Forelimb muscle (tissue), 1 donor: ENCODE measurements at regions not wholly inside any gene's neighbourhood (a gene's known extent, or its start where the extent isn't known, plus 50 kb on each side); places are given as distances from the start of the nearest gene placed in this dataset.
"Not testable (repeated sequence)": the region's sequence is repeated elsewhere in the genome, so short reads cannot be mapped to it uniquely, and the experiment has no call there.

Source experiments
- DNase-seq: peaks from one replicate; pipeline ENCODE4 v3.0.0-alpha.2; 2013; ENCODE audit warnings: low read depth

DNA sequence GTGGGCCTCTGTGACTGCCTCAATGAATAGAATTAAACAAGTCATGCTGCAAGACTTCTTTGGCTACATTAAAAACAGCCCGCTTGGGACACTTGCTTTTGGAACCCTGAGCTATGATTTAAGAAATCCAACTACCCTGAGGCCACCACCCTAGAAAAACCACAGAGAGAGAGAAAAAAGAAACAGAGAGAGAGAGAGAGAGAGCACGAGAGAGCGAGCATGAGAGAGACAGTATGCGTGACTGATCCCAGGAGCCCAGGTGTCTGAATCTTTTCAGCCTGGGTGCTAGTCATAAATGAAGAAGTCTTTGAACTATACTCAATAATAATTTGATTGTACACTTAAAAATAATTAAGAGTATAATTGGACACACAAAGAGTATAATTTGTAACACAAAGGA is 123.1 kb upstream of the FREM1 start:
- DNase-seq, result no peak

DNA sequence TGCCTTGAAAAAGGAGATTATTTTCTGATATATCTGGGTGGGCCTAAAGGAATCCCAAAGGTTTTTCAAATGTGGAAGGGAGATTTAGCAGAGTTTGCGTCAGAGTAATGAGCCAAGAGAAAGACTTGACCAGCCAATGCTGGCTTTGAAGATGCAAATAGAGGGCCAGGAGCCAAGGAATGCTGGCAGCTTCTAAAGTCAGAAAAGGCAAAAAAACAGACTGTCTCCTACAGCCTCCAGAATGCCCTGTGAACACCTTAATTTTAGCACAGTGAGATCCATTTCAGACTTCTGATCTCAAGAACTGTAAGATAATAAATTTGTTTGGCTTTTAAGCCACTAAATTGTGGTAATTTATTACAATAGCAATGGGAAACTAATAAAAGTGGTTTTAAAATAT is 122.6 kb upstream of the FREM1 start:
- DNase-seq, result no peak

DNA sequence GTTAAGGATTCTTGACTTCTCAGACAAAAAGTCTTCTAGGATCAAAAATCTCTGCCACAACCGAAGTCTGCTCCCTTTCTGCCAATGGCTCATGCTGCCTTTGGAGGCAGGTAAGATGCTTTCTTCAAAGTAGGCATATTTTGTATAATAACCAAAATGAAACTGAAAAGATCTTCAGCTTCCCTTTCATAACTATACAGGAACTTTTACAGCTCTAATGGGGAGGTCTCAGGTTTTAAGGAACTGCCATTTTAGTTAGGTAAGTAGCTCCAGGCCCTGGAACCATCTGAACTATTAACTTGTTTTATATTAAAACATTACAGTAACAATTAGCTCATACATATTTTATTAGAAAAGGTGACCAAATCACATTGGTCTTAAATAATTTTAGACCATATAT is 110.9 kb upstream of the FREM1 start:
- no peak for DNase-seq

DNA sequence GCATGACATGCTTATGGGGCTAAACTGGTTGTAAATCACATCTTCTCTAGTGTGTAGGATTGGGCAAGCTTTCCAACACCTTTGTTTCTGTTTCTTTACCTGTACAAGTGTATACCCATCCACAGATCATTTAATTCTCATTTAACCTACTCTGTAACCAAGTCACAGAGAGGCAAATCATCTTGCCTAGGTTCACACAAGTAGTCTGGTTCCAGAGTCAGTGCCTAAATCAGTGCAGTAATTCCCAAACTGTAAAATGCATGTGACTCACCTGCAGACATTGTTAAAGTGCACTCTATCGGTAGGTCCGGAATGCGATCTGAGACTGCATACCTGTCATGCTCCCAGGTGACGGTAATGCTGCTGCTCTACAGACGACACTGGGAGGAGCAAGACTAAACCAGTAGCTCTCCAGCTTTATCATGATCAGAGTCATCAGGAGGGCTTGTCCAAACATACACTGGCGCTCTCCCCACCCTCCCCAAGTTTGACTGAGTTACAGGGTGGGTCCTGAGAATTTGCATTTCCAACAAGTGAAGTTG is 107.9 kb upstream of the FREM1 start:
- no peak for DNase-seq

DNA sequence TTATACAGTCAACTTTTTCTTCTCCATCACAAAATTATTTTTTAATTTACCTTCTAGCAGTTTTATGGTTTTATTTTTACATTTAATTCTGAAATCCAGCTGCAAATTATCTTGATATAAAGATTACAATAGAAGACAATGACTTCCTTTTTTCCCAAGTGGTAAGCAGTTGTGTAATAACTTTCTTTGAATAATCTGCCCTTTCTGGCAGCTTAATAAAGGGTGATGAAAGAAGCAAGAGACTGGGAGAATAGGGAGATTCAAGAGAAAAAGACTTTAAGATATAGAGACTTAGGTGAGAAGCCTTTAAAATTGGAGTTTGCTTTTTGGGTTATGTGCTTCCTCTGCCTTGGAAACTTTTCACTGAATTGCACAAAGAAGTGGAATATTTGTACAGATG is 100.4 kb upstream of the FREM1 start:
- no peak for DNase-seq

DNA sequence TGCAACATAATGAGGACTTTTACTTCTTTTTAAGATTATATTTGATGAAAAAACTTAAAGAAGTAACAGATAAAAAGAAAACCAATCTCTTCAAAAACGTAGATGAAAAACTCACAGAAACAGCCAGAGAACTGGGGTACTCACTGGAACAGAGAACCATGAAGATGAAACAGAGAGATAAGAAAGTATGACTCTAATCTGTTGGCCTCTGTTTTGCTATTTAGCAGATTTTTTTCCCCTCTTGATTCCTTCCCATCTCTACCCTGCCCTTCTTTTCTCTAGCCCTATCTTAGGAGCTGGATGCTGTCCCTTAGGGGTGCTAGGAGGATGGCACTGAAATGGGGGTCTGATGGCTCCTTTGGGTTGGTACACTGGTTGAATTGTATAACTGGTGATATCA is 97.5 kb upstream of the FREM1 start:
- no peak for DNase-seq

DNA sequence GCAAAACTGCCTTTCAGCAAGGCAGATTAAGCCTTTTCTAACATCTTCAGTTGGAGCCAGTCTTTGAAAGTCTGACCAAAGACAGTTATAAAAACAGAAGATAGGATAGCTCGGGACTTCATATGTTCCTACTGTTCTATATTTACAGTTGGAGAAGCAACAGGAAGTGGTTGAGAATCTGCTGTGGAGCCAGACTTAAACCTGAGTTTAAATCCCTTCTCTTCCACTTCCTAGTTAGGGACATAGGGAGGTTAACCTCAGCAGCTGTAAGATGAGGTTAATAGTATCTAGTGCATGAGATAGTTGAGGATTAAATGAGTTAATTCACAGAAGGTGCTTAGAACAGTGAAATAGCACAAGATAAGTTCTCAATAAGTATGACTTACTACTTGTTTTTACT is 84.5 kb upstream of the FREM1 start:
- no peak for DNase-seq

DNA sequence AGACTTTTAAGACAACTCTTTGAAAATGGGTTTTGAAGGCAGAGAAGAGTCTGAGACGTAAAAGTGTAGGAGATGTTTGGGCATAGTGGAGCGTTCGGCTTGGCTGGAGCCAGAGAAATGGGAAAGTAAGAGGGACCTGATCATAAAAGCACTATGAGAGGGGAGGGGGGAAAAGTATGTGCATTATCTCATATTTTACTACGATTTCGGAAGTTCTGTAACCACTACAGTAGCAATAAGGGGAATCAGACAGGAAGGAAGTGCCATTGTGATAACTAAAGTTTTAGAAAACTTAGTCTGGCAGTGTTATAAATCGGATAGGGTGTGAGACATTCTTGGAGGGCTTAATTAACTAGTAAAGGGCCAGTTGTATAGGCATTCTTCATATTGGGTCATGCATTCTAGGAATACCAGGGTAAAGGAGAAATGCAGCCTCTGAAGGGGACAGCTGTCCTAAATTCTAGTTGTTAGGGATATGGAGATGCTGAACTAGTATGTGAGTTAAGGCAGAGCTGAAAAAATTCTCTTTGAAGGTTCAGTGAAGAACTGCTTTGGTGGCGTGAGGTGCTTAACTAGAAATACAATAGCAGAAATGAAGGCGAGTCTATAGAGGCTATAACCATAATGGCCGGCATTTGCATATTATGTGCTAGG is 83.8 kb upstream of the FREM1 start:
- DNase-seq, result no peak

DNA sequence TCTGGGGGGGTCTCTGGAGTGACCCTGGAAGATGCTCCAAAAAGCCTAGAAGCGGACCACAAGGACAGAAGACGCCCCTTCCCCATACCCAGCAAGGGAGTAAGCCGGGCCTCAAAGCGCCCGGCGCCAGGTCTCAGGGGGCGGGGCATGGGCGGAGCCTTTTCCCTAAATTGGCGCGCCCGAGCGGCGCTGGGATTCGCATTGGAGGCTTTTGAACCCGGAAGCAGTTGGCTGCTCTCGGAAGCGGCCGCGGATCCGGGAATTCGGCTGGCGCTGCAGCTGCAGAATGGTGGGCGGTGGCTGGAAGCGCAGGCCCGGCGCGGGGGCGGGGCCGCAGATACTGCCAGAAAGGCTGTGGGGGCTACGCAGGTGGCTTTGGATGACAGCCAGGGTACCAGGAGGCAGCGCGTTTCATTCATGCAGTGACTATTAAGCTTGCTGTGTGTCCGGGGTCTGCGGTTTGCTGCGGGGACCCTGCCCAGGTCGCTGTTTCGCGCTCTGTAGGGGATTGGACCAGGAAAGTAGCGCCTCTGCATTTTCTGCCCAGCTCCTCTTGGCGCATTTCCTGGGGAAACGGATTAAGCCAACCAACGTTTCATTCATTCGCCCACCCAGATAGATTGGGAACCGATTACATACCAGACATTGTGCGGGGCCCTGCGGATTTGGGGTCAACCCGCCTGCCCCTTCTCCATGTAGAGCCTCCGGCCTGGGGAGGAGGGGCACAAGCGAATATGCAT is 83.0 kb upstream of the FREM1 start:
- peak; percentile 70 for DNase-seq

DNA sequence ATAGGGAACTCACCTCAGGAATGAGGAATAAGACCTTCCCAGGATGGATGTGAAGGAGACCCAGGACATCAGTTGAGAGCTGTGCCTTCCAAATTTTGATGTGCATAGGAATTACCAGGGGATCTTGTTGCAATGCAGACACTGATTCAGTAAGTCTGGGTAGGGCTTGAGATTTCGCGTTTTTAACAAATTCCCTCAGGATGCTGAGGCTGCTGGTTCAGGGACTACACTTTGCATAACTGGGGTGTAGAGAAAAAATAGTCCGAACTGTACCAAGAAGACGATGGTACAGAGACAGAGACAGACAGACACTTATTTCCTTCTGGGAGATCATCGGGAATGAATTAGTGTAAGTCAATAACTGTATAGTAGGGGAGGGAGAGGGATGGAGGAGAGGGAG is 82.3 kb upstream of the FREM1 start:
- DNase-seq, result no peak

DNA sequence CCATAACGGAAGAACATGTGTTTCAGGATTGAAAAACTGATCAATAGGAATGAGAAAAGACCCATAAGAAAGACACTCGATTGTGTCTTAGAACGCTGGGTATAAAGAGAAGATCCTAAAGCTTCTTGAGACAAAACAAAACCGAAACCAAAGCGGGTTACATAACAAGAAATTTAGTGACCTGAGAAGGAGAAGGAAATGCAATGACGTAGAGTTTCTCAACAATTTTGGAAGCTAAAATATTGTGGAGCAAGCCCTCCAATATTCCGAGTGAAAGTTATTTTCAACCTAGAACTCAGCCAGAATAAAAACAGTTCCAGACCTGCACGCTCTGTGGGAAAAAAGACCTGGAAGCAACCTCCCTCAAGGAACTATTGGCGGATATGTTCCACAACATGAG is 81.9 kb upstream of the FREM1 start:
- no peak for DNase-seq

DNA sequence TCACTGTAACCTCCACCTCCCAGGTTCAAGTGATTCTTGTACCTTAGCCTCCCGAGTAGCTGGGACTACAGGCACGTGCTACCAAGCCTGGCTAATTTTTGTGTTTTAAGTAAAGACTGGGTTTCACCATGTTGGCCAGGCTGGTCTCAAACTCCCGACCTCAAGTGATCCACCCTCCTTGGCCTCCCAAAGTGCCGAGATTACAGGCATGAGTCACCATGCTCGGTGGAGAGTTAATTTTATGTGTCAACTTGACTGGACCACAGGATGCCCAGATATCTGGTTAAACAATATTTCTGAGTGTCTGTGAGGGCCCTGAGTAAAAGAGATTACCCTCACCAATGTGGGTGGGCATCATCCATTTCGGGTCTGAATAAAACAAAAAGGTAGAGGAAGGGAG is 80.4 kb upstream of the FREM1 start:
- not testable (repeated sequence) for DNase-seq

DNA sequence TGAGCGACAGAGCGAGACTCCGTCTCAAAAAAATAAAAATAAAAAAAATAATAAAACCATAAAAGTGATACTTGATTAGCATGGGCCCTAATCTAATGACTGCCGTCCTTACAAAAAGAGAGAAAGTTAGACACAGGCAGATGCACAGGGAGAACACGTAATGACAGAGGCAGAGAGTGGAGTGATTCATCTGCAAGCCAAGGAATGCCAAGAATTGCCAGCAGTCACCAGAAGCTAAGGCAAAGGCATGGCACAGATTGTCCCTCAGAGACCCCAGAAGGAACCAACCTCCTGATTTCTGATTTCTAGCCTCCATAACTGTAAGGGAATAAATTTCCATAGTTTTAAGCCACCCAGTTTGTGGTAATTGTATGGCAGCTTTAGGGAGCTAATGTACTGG is 79.6 kb upstream of the FREM1 start:
- no peak for DNase-seq

DNA sequence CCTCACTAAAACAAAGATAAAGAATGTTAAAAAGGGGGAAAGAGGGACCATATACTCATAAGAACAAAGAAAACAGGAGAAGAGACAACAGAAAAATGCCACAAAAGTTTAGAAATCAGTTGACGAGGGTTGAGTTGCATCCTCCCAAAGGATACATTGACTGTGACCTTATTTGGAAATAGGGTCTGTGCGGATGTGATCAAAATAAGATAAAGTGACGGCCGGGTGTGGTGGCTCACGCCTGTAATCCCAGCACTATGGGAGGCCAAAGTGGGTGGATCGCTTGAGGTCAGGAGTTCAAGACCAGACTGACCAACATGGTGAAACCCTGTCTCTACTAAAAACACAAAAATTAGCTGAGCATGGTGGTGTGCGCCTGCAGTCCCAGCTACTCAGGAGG is 79.1 kb upstream of the FREM1 start:
- not testable (repeated sequence) for DNase-seq

DNA sequence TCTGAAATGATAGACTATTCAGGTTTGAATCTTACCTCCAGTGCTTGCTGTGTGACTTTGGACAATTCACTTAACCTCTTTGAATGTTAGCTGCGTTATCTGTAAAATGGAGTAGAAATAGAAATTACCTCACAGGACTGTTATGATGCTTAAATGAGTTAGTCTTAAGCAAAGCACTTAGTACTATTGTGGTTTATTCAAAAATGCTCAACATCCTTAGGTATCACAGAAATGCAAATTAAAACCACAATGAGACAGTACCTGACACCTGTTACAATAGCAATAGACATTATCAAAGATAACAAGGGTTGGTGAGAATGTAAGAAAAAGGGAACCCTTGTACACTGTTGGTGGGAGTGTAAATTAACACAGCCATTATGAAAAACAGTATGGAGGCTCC is 77.6 kb upstream of the FREM1 start:
- no peak for DNase-seq

DNA sequence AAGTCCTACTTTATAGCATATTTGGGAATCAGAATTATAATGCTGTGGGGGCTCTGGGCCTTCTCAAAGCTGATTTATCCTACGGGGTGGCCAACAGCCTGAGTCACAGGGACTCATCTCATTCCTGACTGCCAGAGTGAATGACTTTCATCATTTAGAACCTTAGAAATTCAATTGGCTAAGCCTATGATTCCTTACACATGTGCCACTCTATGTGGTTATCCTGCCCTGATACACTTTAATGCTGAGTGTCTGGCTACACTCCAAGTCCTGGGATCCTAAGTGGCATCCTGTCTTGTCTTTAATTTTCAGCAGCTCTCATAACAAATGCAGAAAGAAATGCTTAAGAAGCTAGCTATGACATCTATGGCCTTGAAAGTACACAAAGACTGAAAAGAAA is 75.2 kb upstream of the FREM1 start:
- DNase-seq, result no peak

DNA sequence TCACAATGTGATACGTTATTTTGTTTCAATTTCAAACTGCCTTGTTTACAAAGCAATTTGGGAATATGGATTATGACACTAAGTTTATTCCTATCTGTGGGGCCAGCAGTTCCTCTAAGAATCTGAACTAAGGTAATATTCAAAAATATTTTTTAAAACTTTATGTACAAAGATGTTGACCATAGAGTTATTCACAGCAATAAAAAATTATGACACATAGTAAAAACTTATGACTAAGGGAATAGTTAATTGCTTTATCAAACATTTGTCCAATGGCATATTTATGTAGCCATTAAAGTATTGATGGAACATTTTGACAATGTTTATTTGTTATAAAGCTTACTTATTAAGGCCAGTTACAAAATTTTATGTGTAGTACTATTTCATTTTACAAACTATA is 73.4 kb upstream of the FREM1 start:
- DNase-seq, result no peak

DNA sequence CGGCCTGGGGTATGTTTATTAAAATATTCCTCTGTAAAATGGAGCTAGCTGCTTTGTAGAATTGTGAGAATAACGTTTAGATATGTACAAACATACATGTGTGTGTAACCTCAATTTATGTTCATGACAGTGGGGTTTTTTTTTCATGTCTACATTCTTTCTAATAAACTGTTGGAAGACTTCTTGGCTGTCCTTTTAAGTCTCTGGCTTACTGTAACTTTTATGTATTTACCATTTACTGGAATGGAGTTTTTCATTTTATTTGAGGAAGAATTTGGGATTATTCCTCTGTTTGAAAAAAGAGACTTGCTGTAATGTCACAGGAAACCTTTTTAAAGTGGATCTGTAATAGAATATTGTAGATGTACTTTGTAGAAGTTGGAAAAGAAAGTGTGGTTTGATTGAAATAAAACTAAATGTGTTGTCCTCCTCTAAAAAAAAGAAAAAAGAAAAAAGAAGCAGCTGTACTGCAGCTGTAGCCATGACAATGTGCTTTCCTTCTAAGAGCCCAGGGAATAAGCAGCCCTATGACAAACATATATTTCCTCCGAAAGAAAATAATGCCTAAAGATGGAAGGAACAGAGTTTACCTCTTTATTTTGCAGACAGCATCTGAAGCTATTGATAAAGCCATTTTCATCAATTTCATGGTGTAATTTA is 71.2 kb upstream of the FREM1 start:
- DNase-seq, result no peak

DNA sequence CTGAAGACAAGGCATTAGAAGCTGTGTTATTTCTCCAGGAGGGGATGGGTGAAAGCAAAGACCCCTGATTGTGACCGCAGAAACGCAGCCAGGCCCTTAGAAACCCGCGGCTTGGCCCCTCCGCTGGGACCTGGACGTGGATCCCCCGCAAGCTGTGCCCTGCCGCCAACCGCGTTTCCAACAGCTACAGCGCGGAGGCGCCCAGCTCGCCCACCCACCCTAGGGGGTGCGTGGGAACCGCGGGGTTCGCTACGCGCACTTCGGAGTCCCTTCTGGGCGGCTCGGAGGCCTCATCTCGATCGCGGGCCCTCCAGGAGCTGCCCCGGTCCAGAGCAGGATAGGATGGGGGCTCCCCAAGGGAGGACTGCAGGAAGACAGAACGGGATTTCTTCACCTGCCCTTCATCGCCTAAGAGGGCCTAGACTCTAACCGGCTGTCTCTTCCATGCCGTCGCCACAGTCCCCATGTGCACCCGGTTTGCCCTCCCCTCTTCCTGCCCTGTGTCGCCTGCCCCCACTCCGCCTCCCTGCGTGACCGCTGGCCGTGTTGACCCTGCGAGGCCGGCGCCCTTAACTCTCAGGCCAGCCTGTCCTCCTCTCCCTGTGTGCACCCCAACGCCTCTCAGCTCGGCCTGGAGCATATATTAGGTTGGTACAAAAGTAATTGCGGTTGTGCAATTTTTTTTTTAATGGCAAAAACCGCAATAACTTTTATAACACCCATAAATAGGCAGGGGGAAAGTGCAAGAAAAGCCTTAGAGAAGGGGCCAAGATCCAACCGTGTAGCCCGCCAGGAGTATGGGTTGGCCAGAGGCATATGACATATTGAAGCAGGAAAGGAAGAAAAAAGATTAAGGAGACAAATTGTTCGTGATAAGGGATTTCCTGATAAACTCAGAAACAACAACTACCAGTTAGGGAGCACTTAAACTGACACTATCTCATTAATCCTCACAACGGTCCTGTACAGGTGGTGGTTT is 68.1 kb upstream of the FREM1 start:
- no peak for DNase-seq

DNA sequence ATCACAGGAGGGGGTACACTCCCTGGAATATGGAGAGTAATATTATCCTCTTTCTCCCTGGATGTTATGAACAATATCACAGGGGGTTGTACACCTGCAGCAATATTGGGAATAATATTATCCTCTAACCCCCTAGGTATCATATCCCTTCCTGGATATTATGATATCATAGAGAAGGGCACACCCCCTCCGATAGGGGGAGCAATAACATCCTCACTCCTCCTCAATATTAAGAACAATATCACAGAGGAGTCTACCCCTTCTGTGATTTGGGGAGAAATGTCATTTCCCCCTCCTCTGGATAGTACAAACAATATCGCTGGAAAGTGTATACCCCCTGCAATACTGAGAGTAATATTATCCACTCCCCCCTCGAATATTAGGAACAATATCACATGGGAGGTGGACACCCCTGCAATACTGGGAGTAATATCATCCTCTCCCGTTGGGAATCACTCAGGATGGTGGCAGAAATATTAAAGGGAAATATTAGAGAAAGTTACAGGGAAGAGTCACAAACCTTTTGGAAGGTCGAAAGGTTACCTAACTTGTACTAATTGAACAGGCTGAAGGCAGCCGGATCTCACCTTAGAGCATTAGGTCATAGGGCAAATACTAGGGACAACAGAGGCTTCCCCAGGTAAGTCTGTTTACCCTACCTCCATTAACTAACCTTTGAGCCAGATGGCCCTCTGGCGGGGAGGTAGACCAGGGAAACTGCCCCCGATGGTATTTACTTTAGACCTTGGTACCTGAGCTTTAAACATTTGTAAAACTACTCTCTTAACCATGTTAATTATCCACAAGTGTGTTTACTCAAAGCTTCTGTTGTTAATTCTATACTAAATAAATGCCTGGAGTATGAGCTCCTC is 57.5 kb upstream of the FREM1 start:
- no peak for DNase-seq
